SK-N-SH treated with all-trans-retinoic acid at 6 μM for 48 hours (cell line): ENCODE measurements at regions not wholly inside any gene's neighbourhood (a gene's known extent, or its start where the extent isn't known, plus 50 kb on each side); places are given as distances from the start of the nearest gene placed in this dataset.

Source experiments
- CREB5 ChIP-seq: fragments of 250-450 bp; sonication (Bioruptor Pico); IDR thresholded peaks from 2 replicates; pipeline ENCODE4 v1.5.1; 2020; ENCODE audit warnings: low read depth, mild to moderate bottlenecking, moderate library complexity
- CSRNP3 ChIP-seq: fragments of 250-450 bp; sonication (Bioruptor Pico); IDR thresholded peaks from 2 replicates; pipeline ENCODE4 v1.5.1; 2021; ENCODE audit warnings: mild to moderate bottlenecking, moderate library complexity
- ESRRG ChIP-seq: fragments of 250-450 bp; sonication (Bioruptor Pico); IDR thresholded peaks from 2 replicates; pipeline ENCODE4 v1.6.1; 2021; ENCODE audit warnings: mild to moderate bottlenecking
- OSR1 ChIP-seq: fragments of 250-450 bp; sonication (Bioruptor Pico); IDR thresholded peaks from 2 replicates; pipeline ENCODE4 v1.8.0; 2022; ENCODE audit warnings: moderate library complexity, mild to moderate bottlenecking, inconsistent platforms
- PATZ1 ChIP-seq: fragments of 250-450 bp; sonication (Bioruptor Pico); IDR thresholded peaks from 2 replicates; pipeline ENCODE4 v1.8.0; 2020; ENCODE audit warnings: mild to moderate bottlenecking, moderate library complexity, borderline replicate concordance
- RARB ChIP-seq: fragments of 250-450 bp; sonication (Bioruptor Pico); IDR thresholded peaks from 2 replicates; pipeline ENCODE4 v1.8.0; 2021; ENCODE audit warnings: mild to moderate bottlenecking, moderate library complexity
- TOX ChIP-seq: fragments of 250-450 bp; sonication (Bioruptor Pico); IDR thresholded peaks from 2 replicates; pipeline ENCODE4 v1.8.0; 2021; ENCODE audit warnings: mild to moderate bottlenecking, moderate library complexity, borderline replicate concordance
- TSHZ2 ChIP-seq: fragments of 250-450 bp; sonication (Bioruptor Pico); IDR thresholded peaks from 2 replicates; pipeline ENCODE4 v1.5.0; 2020; ENCODE audit warnings: mild to moderate bottlenecking, moderate library complexity
- ZFP3 ChIP-seq: fragments of 250-450 bp; sonication (Bioruptor Pico); IDR thresholded peaks from 2 replicates; pipeline ENCODE4 v1.5.0; 2020; ENCODE audit warnings: mild to moderate bottlenecking, moderate library complexity
- ZNF565 ChIP-seq: fragments of 450-650 bp; formaldehyde crosslinking; conservative IDR thresholded peaks from 2 replicates; pipeline ENCODE4 v1.5.0; 2020; ENCODE audit warnings: low read depth, mild to moderate bottlenecking, moderate library complexity
- ZNF70 ChIP-seq: fragments of 450-650 bp; formaldehyde crosslinking; IDR thresholded peaks from 2 replicates; pipeline ENCODE4 v1.5.0; 2020; ENCODE audit warnings: mild to moderate bottlenecking, moderate library complexity

DNA sequence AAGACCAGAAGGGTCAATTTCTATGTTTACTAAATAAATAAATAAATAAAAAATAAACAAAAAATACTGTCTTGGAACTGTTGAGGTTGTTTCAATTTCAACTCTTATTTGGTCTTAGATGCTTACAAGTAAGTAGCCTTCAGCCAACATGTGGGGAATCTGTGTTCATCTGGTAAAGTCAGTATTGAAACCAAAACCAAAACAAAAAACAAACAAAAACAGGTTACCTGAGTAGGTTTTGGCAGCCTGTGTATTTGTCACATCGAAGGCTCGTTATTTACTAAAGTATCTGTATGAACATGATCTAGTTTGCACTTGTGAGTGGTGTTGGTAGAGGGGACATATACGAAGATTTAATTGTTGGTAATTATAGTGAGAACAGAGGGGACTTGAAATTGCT lies 471.5 kb downstream of the SLITRK5 start:
- TF ChIP-seq PATZ1 (CRISPR knock-in tag) (no peak), ZNF70 (CRISPR knock-in tag) (no peak), OSR1 (CRISPR knock-in tag) (no peak), CREB5 (CRISPR knock-in tag) (no peak), TSHZ2 (CRISPR knock-in tag) (no peak), CSRNP3 (CRISPR knock-in tag) (no peak), ESRRG (no peak), ZFP3 (CRISPR knock-in tag) (no peak), ZNF565 (CRISPR knock-in tag) (no peak), RARB (CRISPR knock-in tag) (no peak), TOX (no peak)
